ENCODE measurements at regions not wholly inside any gene's neighbourhood (a gene's known extent, or its start where the extent isn't known, plus 50 kb on each side); places are given as distances from the start of the nearest gene placed in this dataset.

- no TSS peak for BruUV-seq (replicated peaks)
- H3K4me3 Mint-ChIP-seq (ENCODE audit: unreplicated experiment): no peak overlapping the region
- no peak for DNase-seq (ENCODE audit: unreplicated experiment)
Measured at GRCh38 chr3:84555629-84556028, 403.2 kb upstream of the CADM2 start.

GRCh38 chr3:84566256-84566655 lies 392.5 kb upstream of the CADM2 start:
- H3K4me1 Mint-ChIP-seq (ENCODE audit: insufficient read depth, unreplicated experiment): no peaks in the 10 kb centered on the region
- H3K27me3 Mint-ChIP-seq (ENCODE audit: insufficient read depth, unreplicated experiment): no peaks in the 10 kb centered on the region
- no peak overlapping the region for H3K4me3 Mint-ChIP-seq (ENCODE audit: unreplicated experiment)
- no peaks in the 10 kb centered on the region for H3K9me3 Mint-ChIP-seq (ENCODE audit: unreplicated experiment)
- TF ChIP-seq CTCF (IDR thresholded peaks at IDR 0.05; ENCODE audit: unreplicated experiment): no peak
- POLR2A ChIA-PET: no interaction called here
- CTCF ChIA-PET: no interaction called here
- H3K36me3 Mint-ChIP-seq (ENCODE audit: insufficient read depth, unreplicated experiment): peaks cover 6% of the 10 kb centered on the region
- no TSS peak for BruUV-seq (replicated peaks)
- intact Hi-C loops (cut with micrococcal nuclease): no loop called here
- DNase-seq (ENCODE audit: unreplicated experiment): no peak
- H3K27ac Mint-ChIP-seq (ENCODE audit: low read depth, unreplicated experiment): no peak overlapping the region

More at GRCh38 chr3:84555629-84556028, 403.2 kb upstream of the CADM2 start:
- ChIA-PET CTCF (no interaction called here), POLR2A (no interaction called here)
- Mint-ChIP-seq H3K4me1 (ENCODE audit: insufficient read depth, unreplicated experiment) (no peaks in the 10 kb centered on the region), H3K36me3 (ENCODE audit: insufficient read depth, unreplicated experiment) (no peaks in the 10 kb centered on the region), H3K9me3 (ENCODE audit: unreplicated experiment) (no peaks in the 10 kb centered on the region), H3K27me3 (ENCODE audit: insufficient read depth, unreplicated experiment) (no peaks in the 10 kb centered on the region), H3K27ac (ENCODE audit: low read depth, unreplicated experiment) (no peak overlapping the region)
- TF ChIP-seq CTCF (IDR thresholded peaks at IDR 0.05; ENCODE audit: unreplicated experiment): no peak
- intact Hi-C loops (cut with micrococcal nuclease): no loop called here

GRCh38 chr3:84567796-84568195 lies 391.0 kb upstream of the CADM2 start:
- CTCF ChIA-PET: no interaction called here
- no peak for TF ChIP-seq CTCF (IDR thresholded peaks at IDR 0.05; ENCODE audit: unreplicated experiment)
- BruUV-seq (replicated peaks): no TSS peak
- Mint-ChIP-seq H3K4me1 (ENCODE audit: insufficient read depth, unreplicated experiment) (no peaks in the 10 kb centered on the region), H3K27me3 (ENCODE audit: insufficient read depth, unreplicated experiment) (no peaks in the 10 kb centered on the region), H3K9me3 (ENCODE audit: unreplicated experiment) (no peaks in the 10 kb centered on the region), H3K4me3 (ENCODE audit: unreplicated experiment) (no peak overlapping the region), H3K27ac (ENCODE audit: low read depth, unreplicated experiment) (no peak overlapping the region), H3K36me3 (ENCODE audit: insufficient read depth, unreplicated experiment) (peaks cover 6% of the 10 kb centered on the region)
- DNase-seq (ENCODE audit: unreplicated experiment): no peak
- intact Hi-C loops (cut with micrococcal nuclease): no loop called here
- POLR2A ChIA-PET: no interaction called here

DNA sequence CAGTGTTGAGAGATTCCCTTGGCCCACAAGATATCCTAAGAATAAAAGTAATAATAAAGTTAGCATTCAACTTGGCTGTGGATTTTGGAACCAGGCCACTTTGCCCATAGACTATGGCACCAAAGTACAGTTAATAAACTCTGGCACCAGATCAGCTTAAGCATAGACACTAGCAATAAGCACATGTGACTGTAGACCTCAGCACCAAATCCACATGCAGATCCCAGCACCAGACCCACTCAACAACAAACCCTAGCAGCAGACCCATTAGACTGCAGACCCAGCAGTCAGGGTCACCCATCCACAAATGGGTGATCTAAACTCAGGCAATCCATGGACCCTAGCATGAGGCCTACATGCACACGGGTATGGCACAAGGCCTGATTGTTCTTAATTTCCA lies 384.8 kb upstream of the CADM2 start:
- Mint-ChIP-seq H3K27ac (ENCODE audit: low read depth, unreplicated experiment) (no peak overlapping the region), H3K4me3 (ENCODE audit: unreplicated experiment) (no peak overlapping the region), H3K4me1 (ENCODE audit: insufficient read depth, unreplicated experiment) (no peaks in the 10 kb centered on the region), H3K9me3 (ENCODE audit: unreplicated experiment) (peaks cover 15% of the 10 kb centered on the region), H3K27me3 (ENCODE audit: insufficient read depth, unreplicated experiment) (no peaks in the 10 kb centered on the region), H3K36me3 (ENCODE audit: insufficient read depth, unreplicated experiment) (peaks cover 3% of the 10 kb centered on the region)
- TF ChIP-seq CTCF (IDR thresholded peaks at IDR 0.05; ENCODE audit: unreplicated experiment): no peak
- no peak for DNase-seq (ENCODE audit: unreplicated experiment)
- intact Hi-C loops (cut with micrococcal nuclease): no loop called here
- CTCF ChIA-PET: no interaction called here
- no TSS peak for BruUV-seq (replicated peaks)
- POLR2A ChIA-PET: no interaction called here

Measured in MCF 10A (cell line).